ENCODE measurements at regions not wholly inside any gene's neighbourhood (a gene's known extent, or its start where the extent isn't known, plus 50 kb on each side); places are given as distances from the start of the nearest gene placed in this dataset.

DNA sequence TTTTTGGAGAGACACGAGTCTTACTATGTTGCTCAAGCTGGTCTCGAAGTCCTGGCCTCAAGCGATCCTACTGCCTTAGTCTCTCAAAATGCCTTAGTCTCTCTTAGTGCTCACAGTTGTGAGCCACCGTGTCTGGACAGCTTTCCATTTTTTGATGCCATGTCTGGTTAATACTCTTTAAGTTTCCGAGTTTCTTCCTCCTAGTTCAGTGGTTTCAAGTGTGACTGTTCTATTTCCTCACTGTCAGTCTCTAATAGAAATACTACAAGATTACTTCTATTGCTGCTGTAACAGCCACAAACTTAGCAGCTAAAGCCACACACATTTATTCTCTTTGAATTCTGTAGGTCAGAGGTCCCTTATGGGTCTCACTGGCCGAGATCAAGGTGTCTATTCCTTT lies 125.1 kb upstream of the MGAT5 start:
- H3K4me3 ChIP-seq (ENCODE audit: low read depth, low read length) = no peak overlapping the region
- TF ChIP-seq, protein P1, sequence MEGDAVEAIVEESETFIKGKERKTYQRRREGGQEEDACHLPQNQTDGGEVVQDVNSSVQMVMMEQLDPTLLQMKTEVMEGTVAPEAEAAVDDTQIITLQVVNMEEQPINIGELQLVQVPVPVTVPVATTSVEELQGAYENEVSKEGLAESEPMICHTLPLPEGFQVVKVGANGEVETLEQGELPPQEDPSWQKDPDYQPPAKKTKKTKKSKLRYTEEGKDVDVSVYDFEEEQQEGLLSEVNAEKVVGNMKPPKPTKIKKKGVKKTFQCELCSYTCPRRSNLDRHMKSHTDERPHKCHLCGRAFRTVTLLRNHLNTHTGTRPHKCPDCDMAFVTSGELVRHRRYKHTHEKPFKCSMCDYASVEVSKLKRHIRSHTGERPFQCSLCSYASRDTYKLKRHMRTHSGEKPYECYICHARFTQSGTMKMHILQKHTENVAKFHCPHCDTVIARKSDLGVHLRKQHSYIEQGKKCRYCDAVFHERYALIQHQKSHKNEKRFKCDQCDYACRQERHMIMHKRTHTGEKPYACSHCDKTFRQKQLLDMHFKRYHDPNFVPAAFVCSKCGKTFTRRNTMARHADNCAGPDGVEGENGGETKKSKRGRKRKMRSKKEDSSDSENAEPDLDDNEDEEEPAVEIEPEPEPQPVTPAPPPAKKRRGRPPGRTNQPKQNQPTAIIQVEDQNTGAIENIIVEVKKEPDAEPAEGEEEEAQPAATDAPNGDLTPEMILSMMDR (IDR thresholded peaks at IDR 0.05; ENCODE audit: insufficient read depth, low read length) = no peak
- DNase-seq (ENCODE audit: low read depth) = no peak

DNA sequence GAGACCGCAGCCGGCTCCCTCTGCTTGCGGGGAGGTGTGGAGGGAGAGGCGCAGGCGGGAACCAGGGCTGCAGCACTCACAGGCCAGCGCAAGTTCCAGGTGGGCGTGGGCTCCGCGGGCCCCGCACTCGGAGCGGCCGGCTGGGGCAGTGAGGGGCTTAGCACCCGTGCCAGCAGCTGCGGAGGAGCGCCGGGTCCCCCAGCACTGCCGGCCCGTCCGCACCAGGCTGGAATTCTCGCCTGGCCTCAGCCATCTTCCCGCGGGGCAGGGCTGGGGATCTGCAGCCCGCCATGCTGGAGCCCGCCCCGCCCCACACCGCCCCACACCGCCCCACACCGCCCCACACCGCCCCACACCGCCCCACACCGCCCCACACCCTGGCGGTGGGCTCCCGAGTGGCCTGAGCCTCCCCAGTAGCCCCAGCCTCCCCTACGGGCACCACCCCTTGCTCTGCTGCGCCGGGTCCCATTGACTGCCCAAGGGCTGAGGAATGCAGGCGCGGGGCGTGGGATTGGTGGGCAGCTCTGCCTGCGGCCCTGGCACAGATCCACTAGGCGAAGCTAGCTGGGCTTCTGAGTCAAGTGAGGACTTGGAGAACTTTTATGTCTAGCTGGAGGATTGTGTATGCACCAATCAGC lies 123.9 kb upstream of the MGAT5 start:
- no peak overlapping the region for H3K4me3 ChIP-seq (ENCODE audit: low read depth, low read length)
- no peak for DNase-seq (ENCODE audit: low read depth)
- TF ChIP-seq, protein P1 (IDR thresholded peaks at IDR 0.05; ENCODE audit: insufficient read depth, low read length) = no peak

DNA sequence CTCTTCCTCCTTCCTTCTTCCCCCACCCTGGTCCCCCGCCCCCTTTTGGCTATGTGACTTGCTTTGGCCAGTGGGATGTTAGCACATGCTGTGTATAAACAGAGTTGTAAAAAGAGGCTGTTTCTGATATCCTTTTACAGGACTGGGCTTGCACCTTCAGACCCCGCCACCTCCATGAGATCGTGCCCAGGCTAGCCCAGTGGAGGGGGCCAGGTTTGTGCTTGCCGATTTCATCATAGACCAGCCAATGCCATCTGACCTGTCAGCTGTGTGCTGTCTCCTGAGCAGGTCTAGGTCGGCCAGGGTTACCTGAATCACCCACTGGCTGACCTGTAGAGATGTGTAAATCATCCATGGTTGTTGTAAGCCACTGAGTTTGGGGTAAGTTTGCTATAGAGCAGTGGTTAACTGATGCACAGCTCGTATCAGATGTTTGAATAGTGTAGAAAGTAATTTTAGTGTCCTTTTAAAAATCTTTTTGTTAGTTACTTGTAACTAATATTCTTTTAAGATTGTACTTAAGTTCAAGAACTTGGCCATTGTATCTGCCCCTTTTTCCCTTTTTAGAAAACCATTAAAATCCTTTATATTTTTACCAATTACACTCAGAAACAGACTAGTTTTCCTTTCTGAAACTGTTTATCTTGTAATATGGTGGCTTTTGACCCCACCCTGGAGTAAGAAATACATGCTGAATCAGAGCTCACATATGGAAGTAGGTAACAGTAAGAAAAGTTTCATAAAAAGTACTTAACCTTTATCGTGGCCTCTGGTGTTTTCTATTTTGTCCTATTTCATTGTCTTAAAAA lies 122.0 kb upstream of the MGAT5 start:
- DNase-seq (ENCODE audit: low read depth) = peak; percentile 39
- TF ChIP-seq, protein P1 (IDR thresholded peaks at IDR 0.05; ENCODE audit: insufficient read depth, low read length) = no peak
- no peak overlapping the region for H3K4me3 ChIP-seq (ENCODE audit: low read depth, low read length)

DNA sequence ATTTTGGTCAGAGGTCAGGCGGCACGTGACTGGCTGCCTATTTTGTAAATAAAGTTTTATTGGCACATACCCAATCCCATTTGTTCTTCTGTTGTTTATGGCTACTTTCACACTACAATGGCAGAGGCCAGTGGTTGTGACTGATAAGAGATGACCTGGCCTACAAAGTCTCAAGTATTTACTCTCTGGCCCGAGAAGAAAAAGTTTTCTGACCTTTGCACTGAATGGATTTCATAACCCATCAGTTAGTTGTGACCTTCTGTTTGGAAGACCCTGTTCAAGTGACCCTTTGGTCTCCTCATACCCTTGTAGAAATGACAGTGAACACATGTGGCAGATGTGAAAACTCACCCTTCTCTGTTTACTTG lies 121.4 kb upstream of the MGAT5 start:
- TF ChIP-seq, protein P1 (IDR thresholded peaks at IDR 0.05; ENCODE audit: insufficient read depth, low read length) = no peak
- no peak overlapping the region for H3K4me3 ChIP-seq (ENCODE audit: low read depth, low read length)
- DNase-seq (ENCODE audit: low read depth) = peak; percentile 8

DNA sequence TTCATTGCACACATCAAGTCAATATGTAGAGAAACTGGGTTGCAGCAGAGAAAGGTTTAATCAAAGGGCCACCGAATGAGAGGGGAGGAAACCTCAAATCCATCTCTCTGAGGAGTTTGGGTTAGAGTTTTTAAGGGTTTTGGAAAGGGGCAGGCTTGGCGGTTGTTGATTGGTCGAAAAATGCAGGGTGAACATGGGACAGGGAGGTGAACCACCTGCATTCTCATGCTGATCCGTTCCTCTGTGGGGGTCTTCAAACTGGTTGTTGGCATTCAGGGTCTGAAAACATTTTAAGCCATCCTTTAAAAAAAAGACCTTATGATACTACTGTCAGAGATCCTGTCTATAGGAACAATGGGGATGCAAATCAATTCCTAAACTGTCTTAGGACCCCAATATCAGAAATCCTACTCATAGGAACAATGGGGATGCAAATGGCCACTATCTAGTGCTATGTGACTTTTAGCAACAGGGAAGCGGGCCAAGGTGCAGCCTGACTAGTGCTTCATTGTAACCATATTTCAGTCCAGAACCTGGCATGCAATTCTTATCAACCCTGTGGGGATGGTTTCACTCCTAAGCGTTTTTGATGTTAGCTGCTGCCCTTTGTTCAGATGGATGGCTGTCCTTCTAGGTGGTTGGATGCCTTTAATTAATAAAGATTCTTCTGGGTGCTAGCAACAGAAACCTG lies 120.1 kb upstream of the MGAT5 start:
- peak; percentile 8 for DNase-seq (ENCODE audit: low read depth)
- no peak overlapping the region for H3K4me3 ChIP-seq (ENCODE audit: low read depth, low read length)
- TF ChIP-seq, protein P1 (IDR thresholded peaks at IDR 0.05; ENCODE audit: insufficient read depth, low read length) = no peak

DNA sequence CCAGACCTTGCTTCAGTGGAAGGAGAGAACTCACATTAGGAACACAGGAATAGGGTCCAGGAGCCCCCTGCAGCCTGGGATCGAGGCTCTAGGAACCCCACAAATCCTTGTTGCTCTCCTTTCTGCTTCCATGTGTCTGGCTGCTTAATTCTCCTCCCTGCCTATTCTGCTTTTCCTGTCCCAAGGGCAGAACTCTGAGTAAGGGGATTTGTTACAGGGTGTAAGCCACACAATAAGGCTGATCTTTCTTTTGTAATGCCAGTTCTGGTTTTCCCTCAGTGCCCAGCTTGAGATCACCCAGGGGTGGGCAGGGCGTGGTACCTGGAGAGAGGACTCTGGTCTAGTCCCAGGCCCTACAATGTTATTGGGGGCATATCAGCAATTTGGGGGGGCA lies 119.6 kb upstream of the MGAT5 start:
- no peak for DNase-seq (ENCODE audit: low read depth)
- no peak overlapping the region for H3K4me3 ChIP-seq (ENCODE audit: low read depth, low read length)
- TF ChIP-seq, protein P1 (IDR thresholded peaks at IDR 0.05; ENCODE audit: insufficient read depth, low read length) = no peak
